Panc1 (cell line): ENCODE measurements at regions not wholly inside any gene's neighbourhood (a gene's known extent, or its start where the extent isn't known, plus 50 kb on each side); places are given as distances from the start of the nearest gene placed in this dataset.

Experiments
- ATAC-seq: fragments of 200-7000 bp; cut with Tn5 transposase; 2 replicates; pipeline ENCODE4 v1.9.1; 2020; ENCODE audit warnings: mild to moderate bottlenecking, moderate library complexity
- BruUV-seq: library from RNA; stranded (reverse); fragments of 400-500 nt; replicated peaks from 2 replicates; lab custom pipeline; 2021; lab: Mats Ljungman, UMichigan
- CTCF ChIA-PET: fragments of 300-600 bp; sonication (Branson Sonifier 250); formaldehyde crosslinking; loops from one replicate; lab custom pipeline; 2022; ENCODE audit warnings: antibody characterized with exemption; lab: Charles Lee
- POLR2A ChIA-PET: fragments of 300-600 bp; sonication (Branson Sonifier 250); formaldehyde crosslinking; loops from one replicate; lab custom pipeline; 2022; ENCODE audit warnings: antibody characterized with exemption; lab: Charles Lee
- DNase-seq: peaks from one replicate; pipeline ENCODE4 v3.0.0-alpha.2; 2010; ENCODE audit warnings: low read depth, low spot score
- H3K27ac ChIP-seq: 2 replicates; pipeline ENCODE4 v1.5.1; 2011; ENCODE audit warnings: mild to moderate bottlenecking, low read length, inconsistent platforms
- H3K27me3 ChIP-seq: fragments of 200-500 bp; sonication (Bioruptor generic); 2 replicates; pipeline ENCODE4 v1.6.0; 2014; ENCODE audit warnings: low read length, inconsistent platforms; ENCODE audit not compliant: control insufficient read depth, insufficient read depth
- H3K36me3 ChIP-seq: fragments of 200-500 bp; sonication (Bioruptor generic); 2 replicates; pipeline ENCODE4 v1.5.1; 2014; ENCODE audit warnings: inconsistent platforms, mild to moderate bottlenecking, low read length, moderate library complexity; ENCODE audit not compliant: control insufficient read depth, insufficient read depth
- H3K4me1 ChIP-seq: 2 replicates; pipeline ENCODE4 v1.5.1; 2011; ENCODE audit warnings: inconsistent platforms, mild to moderate bottlenecking, low read length, moderate library complexity; ENCODE audit not compliant: control insufficient read depth, insufficient read depth
- H3K4me3 ChIP-seq, 2 experiments: 2 replicates each; pipeline ENCODE4 v1.5.1; 2011 to 2012; ENCODE audit warnings: low read depth in 2 of 2, low read length in 2 of 2, mild to moderate bottlenecking in 2 of 2, inconsistent platforms in 1 of 2, moderate library complexity in 1 of 2
- H3K9me3 ChIP-seq: fragments of 200-500 bp; sonication (Bioruptor generic); 2 replicates; pipeline ENCODE4 v1.5.1; 2014; ENCODE audit warnings: low read depth, mild to moderate bottlenecking, inconsistent platforms, low read length, moderate library complexity; ENCODE audit not compliant: control insufficient read depth, insufficient read depth
- CTCF ChIP-seq: fragments of 450-650 bp; IDR thresholded peaks from 2 replicates; pipeline ENCODE4 v1.5.1; 2017; ENCODE audit warnings: mild to moderate bottlenecking
- POLR2AphosphoS5 ChIP-seq: IDR thresholded peaks from 2 replicates; pipeline ENCODE4 v1.6.1; 2012; ENCODE audit warnings: mild to moderate bottlenecking, low read depth, low read length, moderate library complexity
- REST ChIP-seq, 2 experiments: IDR thresholded peaks; 2 replicates each; pipeline ENCODE4 v1.6.1; 2011 to 2012; ENCODE audit warnings: low read depth in 2 of 2, control low read depth in 1 of 2, low read length in 1 of 2, mild to moderate bottlenecking in 1 of 2, moderate library complexity in 1 of 2; ENCODE audit not compliant: insufficient read depth in 1 of 2
- SIN3A ChIP-seq: IDR thresholded peaks from 2 replicates; pipeline ENCODE4 v1.6.1; 2012; ENCODE audit warnings: low read depth, mild to moderate bottlenecking, low read length, moderate library complexity, borderline replicate concordance; ENCODE audit not compliant: insufficient read depth
- TCF7L2 ChIP-seq: IDR thresholded peaks from 2 replicates; pipeline ENCODE4 v1.6.1; 2011; ENCODE audit warnings: mild to moderate bottlenecking, low read depth, low read length, inconsistent platforms
- in situ Hi-C: cut with HindIII; loops from 2 replicates; pipeline ENCODE4 v1.10.0; 2016; ENCODE audit warnings: low sequenced_read_pairs, low pct_unique_long_range_greater_than_20kb
- intact Hi-C: fragments of 100-400 bp; cut with micrococcal nuclease; formaldehyde crosslinking; loops from one replicate; pipeline ENCODE4 v1.10.0; 2022; ENCODE audit not compliant: unreplicated experiment

GRCh38 chr18:65259403-65259802 is 491.4 kb upstream of the CDH7 start:
- ChIA-PET POLR2A (no interaction called here), CTCF (no interaction called here)
- Histone ChIP-seq H3K4me3 (no peak overlapping the region), H3K27ac (no peak overlapping the region), H3K4me1 (no peaks in the 10 kb centered on the region), H3K36me3 (no peaks in the 10 kb centered on the region), H3K9me3 (no peaks in the 10 kb centered on the region), H3K27me3 (no peaks in the 10 kb centered on the region)
- ATAC-seq (no peak), DNase-seq (no peak)
- in situ Hi-C loops (no loop called here), intact Hi-C loops (no loop called here)
- no TSS peak for BruUV-seq
- no peak for TF ChIP-seq SIN3A
- no peak for TF ChIP-seq POLR2AphosphoS5
- TF ChIP-seq REST (IDR thresholded peaks at IDR 0.05; ENCODE audit: insufficient read depth in 1 of 2, low read depth in 2 of 2, low read length in 1 of 2): no peak
- TF ChIP-seq TCF7L2: no peak
- TF ChIP-seq CTCF: no peak

- BruUV-seq: no TSS peak
- H3K27ac ChIP-seq: no peak overlapping the region
- in situ Hi-C loops (no loop called here), intact Hi-C loops (no loop called here)
- H3K4me1 ChIP-seq: no peaks in the 10 kb centered on the region
- POLR2A ChIA-PET: no interaction called here
- no peaks in the 10 kb centered on the region for H3K27me3 ChIP-seq
- CTCF ChIA-PET: no interaction called here
- DNase-seq (no peak), ATAC-seq (no peak)
- no peak for TF ChIP-seq CTCF
- no peak for TF ChIP-seq TCF7L2
- no peak for TF ChIP-seq POLR2AphosphoS5
- no peak for TF ChIP-seq REST (IDR thresholded peaks at IDR 0.05; ENCODE audit: insufficient read depth in 1 of 2, low read depth in 2 of 2, low read length in 1 of 2)
- no peak for TF ChIP-seq SIN3A
- H3K9me3 ChIP-seq: no peaks in the 10 kb centered on the region
- H3K36me3 ChIP-seq: no peaks in the 10 kb centered on the region
- no peak overlapping the region for H3K4me3 ChIP-seq
Measured at GRCh38 chr18:65257149-65257548, 493.7 kb upstream of the CDH7 start.
